ENCODE measurements at regions not wholly inside any gene's neighbourhood (a gene's known extent, or its start where the extent isn't known, plus 50 kb on each side); places are given as distances from the start of the nearest gene placed in this dataset.

DNA sequence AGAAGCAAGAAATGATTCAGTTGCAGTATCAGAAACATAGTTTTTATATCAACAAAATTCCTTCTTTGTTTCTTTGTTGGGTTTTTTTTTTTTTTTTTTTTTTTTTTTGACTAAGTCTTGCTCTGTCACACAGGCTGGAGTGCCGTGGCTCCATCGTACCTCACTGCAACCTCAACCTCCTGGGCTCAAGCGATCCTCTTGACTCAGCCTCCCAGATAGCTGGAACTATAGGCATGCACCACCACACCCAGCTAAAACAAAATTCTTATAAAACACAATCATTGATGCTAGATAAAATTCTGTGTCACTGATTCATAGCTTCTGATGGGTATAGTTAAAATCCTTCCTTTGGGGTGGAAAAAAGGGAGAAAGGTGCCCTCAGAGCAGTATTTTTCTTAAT lies 110.3 kb upstream of the TNFAIP3 start:
- Histone ChIP-seq H3K4me2 (no peak overlapping the region), H3K27ac (no peak overlapping the region), H3K4me3 (no peak overlapping the region), H3K4me1 (no peaks in the 10 kb centered on the region), H3K9me3 (no peaks in the 10 kb centered on the region)
- TF ChIP-seq, protein P1, sequence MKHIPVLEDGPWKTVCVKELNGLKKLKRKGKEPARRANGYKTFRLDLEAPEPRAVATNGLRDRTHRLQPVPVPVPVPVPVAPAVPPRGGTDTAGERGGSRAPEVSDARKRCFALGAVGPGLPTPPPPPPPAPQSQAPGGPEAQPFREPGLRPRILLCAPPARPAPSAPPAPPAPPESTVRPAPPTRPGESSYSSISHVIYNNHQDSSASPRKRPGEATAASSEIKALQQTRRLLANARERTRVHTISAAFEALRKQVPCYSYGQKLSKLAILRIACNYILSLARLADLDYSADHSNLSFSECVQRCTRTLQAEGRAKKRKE (CRISPR knock-in tag; IDR thresholded peaks at IDR 0.05; ENCODE audit: low read depth), result no peak
- TF ChIP-seq FOSL2 (IDR thresholded peaks at IDR 0.05), result no peak
- no peak for TF ChIP-seq FOSL2 (CRISPR knock-in tag; IDR thresholded peaks at IDR 0.05)
- TF ChIP-seq HOXA7 (CRISPR knock-in tag; IDR thresholded peaks at IDR 0.05), result no peak
- TF ChIP-seq ESRRA (IDR thresholded peaks at IDR 0.05; ENCODE audit: borderline replicate concordance, low read length), result no peak
- no peak for TF ChIP-seq HOXB5 (CRISPR knock-in tag; IDR thresholded peaks at IDR 0.05)
- no peak for TF ChIP-seq ZNF302 (CRISPR knock-in tag; IDR thresholded peaks at IDR 0.05)
- TF ChIP-seq GATA3 (IDR thresholded peaks at IDR 0.05; ENCODE audit: borderline replicate concordance), result no peak
- no peak for TF ChIP-seq RFX5 (IDR thresholded peaks at IDR 0.05)
- no peak for TF ChIP-seq JUNB (IDR thresholded peaks at IDR 0.05)
- no peak for TF ChIP-seq MAZ (IDR thresholded peaks at IDR 0.05; ENCODE audit: borderline replicate concordance, low read depth, low read length)
- TF ChIP-seq NFE2L2 (conservative IDR thresholded peaks at IDR 0.05; ENCODE audit: low read length), result no peak
- no peak for TF ChIP-seq CHD2 (IDR thresholded peaks at IDR 0.05; ENCODE audit: low read length, partially characterized antibody)
- no peak for TF ChIP-seq NPAS2 (CRISPR knock-in tag; IDR thresholded peaks at IDR 0.05; ENCODE audit: borderline replicate concordance)
- TF ChIP-seq, protein P2, sequence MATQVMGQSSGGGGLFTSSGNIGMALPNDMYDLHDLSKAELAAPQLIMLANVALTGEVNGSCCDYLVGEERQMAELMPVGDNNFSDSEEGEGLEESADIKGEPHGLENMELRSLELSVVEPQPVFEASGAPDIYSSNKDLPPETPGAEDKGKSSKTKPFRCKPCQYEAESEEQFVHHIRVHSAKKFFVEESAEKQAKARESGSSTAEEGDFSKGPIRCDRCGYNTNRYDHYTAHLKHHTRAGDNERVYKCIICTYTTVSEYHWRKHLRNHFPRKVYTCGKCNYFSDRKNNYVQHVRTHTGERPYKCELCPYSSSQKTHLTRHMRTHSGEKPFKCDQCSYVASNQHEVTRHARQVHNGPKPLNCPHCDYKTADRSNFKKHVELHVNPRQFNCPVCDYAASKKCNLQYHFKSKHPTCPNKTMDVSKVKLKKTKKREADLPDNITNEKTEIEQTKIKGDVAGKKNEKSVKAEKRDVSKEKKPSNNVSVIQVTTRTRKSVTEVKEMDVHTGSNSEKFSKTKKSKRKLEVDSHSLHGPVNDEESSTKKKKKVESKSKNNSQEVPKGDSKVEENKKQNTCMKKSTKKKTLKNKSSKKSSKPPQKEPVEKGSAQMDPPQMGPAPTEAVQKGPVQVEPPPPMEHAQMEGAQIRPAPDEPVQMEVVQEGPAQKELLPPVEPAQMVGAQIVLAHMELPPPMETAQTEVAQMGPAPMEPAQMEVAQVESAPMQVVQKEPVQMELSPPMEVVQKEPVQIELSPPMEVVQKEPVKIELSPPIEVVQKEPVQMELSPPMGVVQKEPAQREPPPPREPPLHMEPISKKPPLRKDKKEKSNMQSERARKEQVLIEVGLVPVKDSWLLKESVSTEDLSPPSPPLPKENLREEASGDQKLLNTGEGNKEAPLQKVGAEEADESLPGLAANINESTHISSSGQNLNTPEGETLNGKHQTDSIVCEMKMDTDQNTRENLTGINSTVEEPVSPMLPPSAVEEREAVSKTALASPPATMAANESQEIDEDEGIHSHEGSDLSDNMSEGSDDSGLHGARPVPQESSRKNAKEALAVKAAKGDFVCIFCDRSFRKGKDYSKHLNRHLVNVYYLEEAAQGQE (IDR thresholded peaks at IDR 0.05), result no peak
- ChIA-PET CTCF (interaction anchor here (1.1 kb wide), 1 partner anchor 48 kb away, joined by 3 read pairs; no protein-coding TSS in a partner anchor), POLR2A (no interaction called here)
- FAIRE-seq, result no peak
- 80% methylated on average over 3 of the region's 3 CpGs for WGBS (ENCODE audit: missing lambda C conversion rate)
- DNase-seq (ENCODE audit: low read depth in 1 of 2, low spot score in 1 of 2), result no peak
- no peak for ATAC-seq

DNA sequence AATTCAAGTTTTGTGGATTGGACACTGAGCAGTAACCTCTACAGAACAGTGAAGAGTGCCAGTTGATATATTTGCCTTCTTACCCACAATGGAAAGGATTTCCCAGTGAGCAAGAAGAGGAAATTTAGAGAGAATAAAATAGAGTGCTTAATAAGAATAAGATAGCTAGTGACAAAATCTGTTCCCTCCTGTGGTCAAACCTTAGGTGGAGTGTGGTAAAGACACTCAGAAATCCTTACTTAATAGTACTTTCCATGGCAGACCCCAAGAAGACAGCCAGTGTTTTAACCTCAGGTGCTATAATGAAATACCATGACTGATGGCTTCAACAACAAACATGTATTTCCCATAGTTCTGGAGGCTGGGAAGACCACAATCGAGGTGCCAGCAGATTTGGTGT lies 108.4 kb upstream of the TNFAIP3 start:
- Histone ChIP-seq H3K4me2 (no peak overlapping the region), H3K9me3 (no peaks in the 10 kb centered on the region), H3K4me1 (no peaks in the 10 kb centered on the region), H3K4me3 (no peak overlapping the region), H3K27ac (no peak overlapping the region)
- ATAC-seq, result no peak
- POLR2A ChIA-PET, result no interaction called here
- 27% methylated on average over 1 of the region's 1 CpG for WGBS (ENCODE audit: missing lambda C conversion rate)
- FAIRE-seq, result no peak
- CTCF ChIA-PET, result interaction anchor here (1.0 to 1.2 kb wide), 2 partner anchors 41 to 97 kb away, joined by 3 to 5 read pairs; no protein-coding TSS in a partner anchor
- TF ChIP-seq HOXA7 (CRISPR knock-in tag; IDR thresholded peaks at IDR 0.05) (no peak), HOXB13 (CRISPR knock-in tag; IDR thresholded peaks at IDR 0.05; ENCODE audit: low read depth) (no peak), CBX8 (IDR thresholded peaks at IDR 0.05) (no peak), HDAC2 (IDR thresholded peaks at IDR 0.05) (no peak), FOSB (CRISPR knock-in tag; IDR thresholded peaks at IDR 0.05) (no peak), EHF (CRISPR knock-in tag; IDR thresholded peaks at IDR 0.05) (no peak), JUNB (IDR thresholded peaks at IDR 0.05) (no peak), KDM5A (IDR thresholded peaks at IDR 0.05) (no peak), CBX2 (IDR thresholded peaks at IDR 0.05; ENCODE audit: borderline replicate concordance, low read depth) (no peak)
- TF ChIP-seq, protein P3, sequence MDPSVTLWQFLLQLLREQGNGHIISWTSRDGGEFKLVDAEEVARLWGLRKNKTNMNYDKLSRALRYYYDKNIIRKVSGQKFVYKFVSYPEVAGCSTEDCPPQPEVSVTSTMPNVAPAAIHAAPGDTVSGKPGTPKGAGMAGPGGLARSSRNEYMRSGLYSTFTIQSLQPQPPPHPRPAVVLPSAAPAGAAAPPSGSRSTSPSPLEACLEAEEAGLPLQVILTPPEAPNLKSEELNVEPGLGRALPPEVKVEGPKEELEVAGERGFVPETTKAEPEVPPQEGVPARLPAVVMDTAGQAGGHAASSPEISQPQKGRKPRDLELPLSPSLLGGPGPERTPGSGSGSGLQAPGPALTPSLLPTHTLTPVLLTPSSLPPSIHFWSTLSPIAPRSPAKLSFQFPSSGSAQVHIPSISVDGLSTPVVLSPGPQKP (IDR thresholded peaks at IDR 0.05; ENCODE audit: low read depth, low read length), result no peak
- no peak for DNase-seq (ENCODE audit: low read depth in 1 of 2, low spot score in 1 of 2)

Measured in A549 (cell line).